ENCODE measurements at regions not wholly inside any gene's neighbourhood (a gene's known extent, or its start where the extent isn't known, plus 50 kb on each side); places are given as distances from the start of the nearest gene placed in this dataset.

DNA sequence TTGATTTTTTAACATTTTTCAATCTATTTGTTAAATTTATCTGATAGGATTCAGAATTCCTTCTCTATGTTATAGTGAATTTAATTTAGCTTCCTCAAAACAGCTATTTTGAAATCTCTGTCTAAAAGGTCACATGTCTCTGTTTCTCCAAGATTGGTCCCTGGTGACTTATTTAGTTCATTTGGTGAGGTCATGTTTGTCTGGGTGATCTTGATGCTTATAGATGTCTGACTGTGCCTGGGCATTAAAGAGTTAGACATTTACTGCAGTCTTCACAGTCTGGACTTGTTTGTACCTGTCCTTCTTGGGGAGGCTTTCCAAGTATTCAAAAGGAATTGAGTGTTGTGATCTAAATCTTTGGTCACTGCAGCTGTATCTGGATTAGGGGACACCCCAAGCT is 169.5 kb upstream of the C2CD4B start:
- no peak for ATAC-seq (ENCODE audit: low read depth)
- H3K9ac ChIP-seq (ENCODE audit: low read length): no peak overlapping the region
- DNase-seq: no peak
- no peak overlapping the region for H3K27ac Mint-ChIP-seq
- no peaks in the 10 kb centered on the region for H3K27me3 Mint-ChIP-seq
- no peak overlapping the region for H2AFZ ChIP-seq (ENCODE audit: insufficient read depth, low read depth, low read length, poor library complexity, severe bottlenecking)
- H3K79me2 ChIP-seq (ENCODE audit: control insufficient read depth, insufficient read depth, low read length): no peaks in the 10 kb centered on the region
- H3K4me1 ChIP-seq (ENCODE audit: control insufficient read depth in 2 of 2, insufficient read depth in 2 of 2, low read length in 2 of 2): no peaks in the 10 kb centered on the region
- H3K4me3 ChIP-seq (ENCODE audit: control extremely low read depth in 1 of 5, extremely low read depth in 1 of 5, insufficient read depth in 1 of 5, low read depth in 2 of 5, low read length in 4 of 5): no peak overlapping the region
- H3K4me2 ChIP-seq (replicated peaks; ENCODE audit: low read depth, low read length, poor library complexity, severe bottlenecking): no peak overlapping the region
- intact Hi-C loops (cut with micrococcal nuclease): no loop called here
- H4K20me1 ChIP-seq (ENCODE audit: control insufficient read depth, insufficient read depth, low read length, poor library complexity, severe bottlenecking): no peaks in the 10 kb centered on the region
- no peaks in the 10 kb centered on the region for H3K4me1 Mint-ChIP-seq
- no peaks in the 10 kb centered on the region for H3K9me3 Mint-ChIP-seq (ENCODE audit: insufficient read depth)
- no peak overlapping the region for H3K27ac ChIP-seq (ENCODE audit: low read length in 2 of 2)
- no peaks in the 10 kb centered on the region for H3K27me3 ChIP-seq (replicated peaks in 1 of 4; ENCODE audit: control extremely low read depth in 1 of 4, control insufficient read depth in 3 of 4, insufficient read depth in 4 of 4, low read length in 3 of 4)
- ChIA-PET POLR2A (no interaction called here), CTCF (no interaction called here)
- no peak for TF ChIP-seq EZH2 (IDR thresholded peaks at IDR 0.05; ENCODE audit: borderline replicate concordance, insufficient read depth, low read depth, low read length, poor library complexity, severe bottlenecking)
- no peak for TF ChIP-seq CTCF (IDR thresholded peaks at IDR 0.05)
- H3K4me3 Mint-ChIP-seq: no peak overlapping the region
- no peaks in the 10 kb centered on the region for H3K9me3 ChIP-seq (ENCODE audit: control extremely low read depth in 1 of 3, control insufficient read depth in 2 of 3, insufficient read depth in 1 of 3, low read length in 2 of 3)
- no peaks in the 10 kb centered on the region for H3K36me3 ChIP-seq (replicated peaks in 1 of 2; ENCODE audit: control extremely low read depth in 1 of 2, control insufficient read depth in 1 of 2, extremely low read depth in 1 of 2, insufficient read depth in 2 of 2, low read length in 1 of 2)

- Mint-ChIP-seq H3K4me3 (no peak overlapping the region), H3K27ac (no peak overlapping the region), H3K9me3 (ENCODE audit: insufficient read depth) (no peaks in the 10 kb centered on the region), H3K27me3 (no peaks in the 10 kb centered on the region), H3K4me1 (no peaks in the 10 kb centered on the region)
- CTCF ChIA-PET: no interaction called here
- H3K9ac ChIP-seq (ENCODE audit: low read length): no peak overlapping the region
- H3K27ac ChIP-seq (ENCODE audit: low read length in 2 of 2): no peak overlapping the region
- WGBS (ENCODE audit: insufficient coverage): 100% methylated on average over 1 of the region's 4 CpGs
- POLR2A ChIA-PET: no interaction called here
- ATAC-seq (ENCODE audit: low read depth) (no peak), DNase-seq (no peak)
- H3K27me3 ChIP-seq (replicated peaks in 1 of 4; ENCODE audit: control extremely low read depth in 1 of 4, control insufficient read depth in 3 of 4, insufficient read depth in 4 of 4, low read length in 3 of 4): no peaks in the 10 kb centered on the region
- no peak overlapping the region for H2AFZ ChIP-seq (ENCODE audit: insufficient read depth, low read depth, low read length, poor library complexity, severe bottlenecking)
- TF ChIP-seq CTCF (IDR thresholded peaks at IDR 0.05) (no peak), EZH2 (IDR thresholded peaks at IDR 0.05; ENCODE audit: borderline replicate concordance, insufficient read depth, low read depth, low read length, poor library complexity, severe bottlenecking) (no peak)
- intact Hi-C loops (cut with micrococcal nuclease): no loop called here
- H3K36me3 ChIP-seq (replicated peaks in 1 of 2; ENCODE audit: control extremely low read depth in 1 of 2, control insufficient read depth in 1 of 2, extremely low read depth in 1 of 2, insufficient read depth in 2 of 2, low read length in 1 of 2): no peaks in the 10 kb centered on the region
- no peaks in the 10 kb centered on the region for H3K79me2 ChIP-seq (ENCODE audit: control insufficient read depth, insufficient read depth, low read length)
- H4K20me1 ChIP-seq (ENCODE audit: control insufficient read depth, insufficient read depth, low read length, poor library complexity, severe bottlenecking): no peaks in the 10 kb centered on the region
- H3K4me2 ChIP-seq (replicated peaks; ENCODE audit: low read depth, low read length, poor library complexity, severe bottlenecking): no peak overlapping the region
- no peaks in the 10 kb centered on the region for H3K9me3 ChIP-seq (ENCODE audit: control extremely low read depth in 1 of 3, control insufficient read depth in 2 of 3, insufficient read depth in 1 of 3, low read length in 2 of 3)
- no peaks in the 10 kb centered on the region for H3K4me1 ChIP-seq (ENCODE audit: control insufficient read depth in 2 of 2, insufficient read depth in 2 of 2, low read length in 2 of 2)
- no peak overlapping the region for H3K4me3 ChIP-seq (ENCODE audit: control extremely low read depth in 1 of 5, extremely low read depth in 1 of 5, insufficient read depth in 1 of 5, low read depth in 2 of 5, low read length in 4 of 5)
Observed at GRCh38 chr15:62337934-62338333, 172.8 kb upstream of the C2CD4B start.

Data from B cell (primary cell).